ENCODE measurements at regions not wholly inside any gene's neighbourhood (a gene's known extent, or its start where the extent isn't known, plus 50 kb on each side); places are given as distances from the start of the nearest gene placed in this dataset.

DNA sequence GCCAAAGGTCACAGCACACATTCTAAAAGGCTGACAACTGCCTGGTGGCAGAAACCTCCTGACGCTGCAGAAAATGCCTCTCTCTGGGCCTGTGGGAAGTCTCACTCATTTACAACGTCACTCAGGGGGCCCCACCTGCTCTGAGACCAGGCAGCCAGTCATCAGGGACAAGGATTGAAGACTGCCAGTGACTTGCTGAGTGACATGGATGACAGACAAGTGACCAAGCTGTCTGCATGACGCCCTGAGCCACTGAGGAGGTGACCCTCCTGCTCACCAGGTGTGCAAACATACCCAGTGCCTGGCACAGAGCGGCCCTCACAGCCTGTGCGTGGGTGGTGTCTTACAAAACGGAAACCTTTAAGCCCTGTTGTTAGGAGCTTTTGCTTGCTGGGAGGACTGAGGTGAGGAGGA is 392.4 kb downstream of the TNS1 start:
- DNase-seq, result peak; percentile 59 to 67
- Histone ChIP-seq H3K4me1 (peaks cover 0 to 10% (median 4%) of the 10 kb centered on the region in 4 donors), H3K9me3 (no peaks in the 10 kb centered on the region), H3K4me3 (no peak overlapping the region), H3K36me3 (no peaks in the 10 kb centered on the region), H3K27ac (peak overlapping the region in 4 of 5 donors; percentile 10 to 51 (median 30)), H3K27me3 (no peaks in the 10 kb centered on the region)
- peak in 1 of 3 donors; percentile 17 for TF ChIP-seq POLR2AphosphoS5 (IDR thresholded peaks at IDR 0.05)
- TF ChIP-seq POLR2A (IDR thresholded peaks at IDR 0.05), result no peak
- TF ChIP-seq, protein P1, sequence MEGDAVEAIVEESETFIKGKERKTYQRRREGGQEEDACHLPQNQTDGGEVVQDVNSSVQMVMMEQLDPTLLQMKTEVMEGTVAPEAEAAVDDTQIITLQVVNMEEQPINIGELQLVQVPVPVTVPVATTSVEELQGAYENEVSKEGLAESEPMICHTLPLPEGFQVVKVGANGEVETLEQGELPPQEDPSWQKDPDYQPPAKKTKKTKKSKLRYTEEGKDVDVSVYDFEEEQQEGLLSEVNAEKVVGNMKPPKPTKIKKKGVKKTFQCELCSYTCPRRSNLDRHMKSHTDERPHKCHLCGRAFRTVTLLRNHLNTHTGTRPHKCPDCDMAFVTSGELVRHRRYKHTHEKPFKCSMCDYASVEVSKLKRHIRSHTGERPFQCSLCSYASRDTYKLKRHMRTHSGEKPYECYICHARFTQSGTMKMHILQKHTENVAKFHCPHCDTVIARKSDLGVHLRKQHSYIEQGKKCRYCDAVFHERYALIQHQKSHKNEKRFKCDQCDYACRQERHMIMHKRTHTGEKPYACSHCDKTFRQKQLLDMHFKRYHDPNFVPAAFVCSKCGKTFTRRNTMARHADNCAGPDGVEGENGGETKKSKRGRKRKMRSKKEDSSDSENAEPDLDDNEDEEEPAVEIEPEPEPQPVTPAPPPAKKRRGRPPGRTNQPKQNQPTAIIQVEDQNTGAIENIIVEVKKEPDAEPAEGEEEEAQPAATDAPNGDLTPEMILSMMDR (IDR thresholded peaks at IDR 0.05), result no peak
- 20 to 46% (median 33%) methylated on average over 6 of the region's 6 CpGs for WGBS, 5 donors
- intact Hi-C loops (cut with DNase I; ENCODE audit: low total_unique reads), result no loop called here

DNA sequence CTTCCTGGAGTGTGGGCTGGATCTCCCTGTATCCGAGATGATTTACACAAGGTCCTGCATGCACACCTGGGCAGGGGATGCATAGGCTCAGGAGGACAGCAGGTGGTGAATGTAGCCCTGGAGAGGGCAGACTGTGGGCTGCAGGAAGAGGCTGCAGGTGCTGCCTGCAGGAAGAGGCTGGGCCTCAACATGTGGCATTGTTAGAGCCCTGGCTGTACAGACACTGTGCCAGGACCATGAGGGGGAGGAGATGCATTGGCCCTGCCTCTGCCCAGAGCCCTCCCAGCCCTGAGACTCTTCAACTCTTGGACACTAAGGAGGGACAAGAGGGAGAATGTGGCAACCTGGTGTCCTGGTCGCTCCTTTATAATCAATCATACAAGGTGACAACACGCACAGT is 392.8 kb downstream of the TNS1 start:
- Histone ChIP-seq H3K36me3 (no peaks in the 10 kb centered on the region), H3K4me3 (no peak overlapping the region), H3K27me3 (no peaks in the 10 kb centered on the region), H3K4me1 (peaks cover 0 to 10% (median 4%) of the 10 kb centered on the region in 4 donors), H3K9me3 (no peaks in the 10 kb centered on the region), H3K27ac (peak overlapping the region in 3 of 5 donors; percentile 12 to 32 (median 15))
- WGBS, 5 donors, result 75 to 92% (median 83%) methylated on average over 3 of the region's 3 CpGs
- intact Hi-C loops (cut with DNase I; ENCODE audit: low total_unique reads), result no loop called here
- no peak for DNase-seq
- TF ChIP-seq POLR2AphosphoS5 (IDR thresholded peaks at IDR 0.05) (no peak), POLR2A (IDR thresholded peaks at IDR 0.05) (no peak), EP300 (IDR thresholded peaks at IDR 0.05) (no peak)
- TF ChIP-seq, protein P1 (IDR thresholded peaks at IDR 0.05), result no peak

DNA sequence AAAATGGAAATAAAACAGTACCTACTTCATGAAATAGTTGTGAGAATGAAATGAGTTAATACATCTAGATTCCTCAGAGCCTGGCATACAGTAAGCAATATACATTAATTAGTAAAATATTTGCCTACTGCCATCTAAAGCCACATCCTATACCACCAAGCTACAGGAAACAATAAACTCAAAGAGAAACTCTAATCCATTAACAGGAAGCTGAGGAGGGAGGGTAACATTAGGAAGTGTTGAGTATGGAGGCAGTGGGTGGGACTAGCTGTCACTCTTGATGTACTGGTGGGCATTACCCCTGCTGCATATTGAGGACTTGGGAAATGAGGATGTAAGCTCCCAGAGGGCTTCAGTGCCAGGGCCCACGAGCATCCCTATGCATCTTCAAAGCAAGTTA is 396.5 kb downstream of the TNS1 start:
- H3K27ac ChIP-seq, result no peak overlapping the region
- H3K4me1 ChIP-seq, result peaks cover 0 to 7% (median 3%) of the 10 kb centered on the region in 4 donors
- WGBS, 5 donors, result 46 to 85% (median 71%) methylated on average over 1 of the region's 1 CpG
- H3K9me3 ChIP-seq, result no peaks in the 10 kb centered on the region
- intact Hi-C loops (cut with DNase I; ENCODE audit: low total_unique reads), result no loop called here
- no peak overlapping the region for H3K4me3 ChIP-seq
- H3K27me3 ChIP-seq, result no peaks in the 10 kb centered on the region
- TF ChIP-seq, protein P1 (IDR thresholded peaks at IDR 0.05), result no peak
- TF ChIP-seq POLR2A (IDR thresholded peaks at IDR 0.05) (no peak), EP300 (IDR thresholded peaks at IDR 0.05) (no peak), POLR2AphosphoS5 (IDR thresholded peaks at IDR 0.05) (no peak)
- no peak for DNase-seq
- H3K36me3 ChIP-seq, result no peaks in the 10 kb centered on the region

DNA sequence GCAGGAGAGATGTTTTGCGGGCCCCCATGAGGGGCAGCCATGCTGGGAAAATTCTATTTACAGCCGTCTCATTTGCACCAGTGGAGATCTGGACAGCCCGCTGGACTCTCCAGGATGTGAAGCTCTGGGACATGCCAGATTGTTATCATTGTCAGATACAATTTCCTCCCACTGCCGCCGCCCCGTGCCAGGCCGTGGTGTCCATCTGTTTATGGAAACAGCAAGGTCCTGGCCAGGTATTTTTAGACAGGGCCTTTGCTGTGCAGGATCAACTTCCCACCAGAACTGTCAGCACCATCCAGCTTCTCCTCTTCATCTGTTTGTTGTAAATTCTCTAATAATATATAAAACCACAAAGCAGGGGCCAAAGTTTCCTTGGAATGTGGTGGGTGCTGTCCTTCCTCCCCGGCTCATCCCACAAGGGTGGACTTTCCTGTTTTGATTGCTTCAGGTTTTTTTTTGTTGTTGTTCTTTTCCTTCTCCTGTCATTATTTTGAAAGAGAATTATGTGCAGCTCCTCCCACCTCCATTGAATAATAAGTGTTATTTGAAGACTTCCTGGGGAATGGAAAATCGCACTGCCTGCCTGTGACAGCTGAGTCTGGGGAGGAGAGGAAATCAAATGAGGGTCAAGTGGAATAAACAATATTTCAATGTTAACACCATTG is 398.1 kb downstream of the TNS1 start:
- H3K36me3 ChIP-seq, result no peaks in the 10 kb centered on the region
- intact Hi-C loops (cut with DNase I; ENCODE audit: low total_unique reads), result no loop called here

More for the DNA sequence above, 398.1 kb downstream of the TNS1 start:
- Histone ChIP-seq H3K27me3 (no peaks in the 10 kb centered on the region), H3K4me3 (no peak overlapping the region), H3K27ac (no peak overlapping the region), H3K4me1 (no peaks in the 10 kb centered on the region), H3K9me3 (no peaks in the 10 kb centered on the region)
- no peak for DNase-seq
- TF ChIP-seq POLR2AphosphoS5 (IDR thresholded peaks at IDR 0.05) (no peak), EP300 (IDR thresholded peaks at IDR 0.05) (no peak), POLR2A (IDR thresholded peaks at IDR 0.05) (no peak)
- TF ChIP-seq, protein P1 (IDR thresholded peaks at IDR 0.05), result no peak
- 65 to 73% (median 70%) methylated on average over 9 of the region's 9 CpGs for WGBS, 5 donors
